Activated B cell treated with CpG ODN at 0.5 μM for 24 hours (primary cell): ENCODE measurements at regions not wholly inside any gene's neighbourhood (a gene's known extent, or its start where the extent isn't known, plus 50 kb on each side); places are given as distances from the start of the nearest gene placed in this dataset.

ENCODE experiments used
- ATAC-seq: fragments of 200-7000 bp; cut with Tn5 transposase; one replicate; pipeline ENCODE4 v1.10.0; 2021; ENCODE audit warnings: low read depth, mild to moderate bottlenecking, moderate library complexity
- CTCF ChIA-PET: fragments of 350-600 bp; sonication (Branson Sonifier 250); formaldehyde crosslinking; loops from one replicate; lab custom pipeline; 2021; ENCODE audit warnings: antibody characterized with exemption; lab: Charles Lee
- POLR2A ChIA-PET: fragments of 350-600 bp; sonication (Branson Sonifier 250); formaldehyde crosslinking; loops from one replicate; lab custom pipeline; 2021; ENCODE audit warnings: antibody characterized with exemption; lab: Charles Lee
- DNase-seq: peaks from one replicate; pipeline ENCODE4 v3.0.0; 2022
- H3K27ac Mint-ChIP-seq: one replicate; pipeline ENCODE4 v1.8.0; 2020; ENCODE audit warnings: mixed read lengths
- H3K27me3 Mint-ChIP-seq: one replicate; pipeline ENCODE4 v1.8.0; 2021; ENCODE audit warnings: mixed read lengths
- H3K36me3 Mint-ChIP-seq: one replicate; pipeline ENCODE4 v1.8.0; 2021; ENCODE audit warnings: low read depth, mixed read lengths
- H3K4me1 Mint-ChIP-seq: one replicate; pipeline ENCODE4 v1.8.0; 2021; ENCODE audit warnings: mixed read lengths
- H3K4me3 Mint-ChIP-seq: one replicate; pipeline ENCODE4 v1.8.0; 2020; ENCODE audit warnings: mild to moderate bottlenecking, mixed read lengths
- H3K9me3 Mint-ChIP-seq: one replicate; pipeline ENCODE4 v1.8.0; 2020; ENCODE audit warnings: mixed read lengths
- intact Hi-C: fragments of 100-400 bp; cut with micrococcal nuclease; formaldehyde crosslinking; loops from one replicate; pipeline ENCODE4 v1.15.1; 2024
- TF ChIP-seq, protein P1 (sequence below): fragments of 200-600 bp; IDR thresholded peaks from one replicate; pipeline ENCODE4 v1.8.0; 2022; ENCODE audit warnings: antibody characterized with exemption, mild to moderate bottlenecking

DNA sequence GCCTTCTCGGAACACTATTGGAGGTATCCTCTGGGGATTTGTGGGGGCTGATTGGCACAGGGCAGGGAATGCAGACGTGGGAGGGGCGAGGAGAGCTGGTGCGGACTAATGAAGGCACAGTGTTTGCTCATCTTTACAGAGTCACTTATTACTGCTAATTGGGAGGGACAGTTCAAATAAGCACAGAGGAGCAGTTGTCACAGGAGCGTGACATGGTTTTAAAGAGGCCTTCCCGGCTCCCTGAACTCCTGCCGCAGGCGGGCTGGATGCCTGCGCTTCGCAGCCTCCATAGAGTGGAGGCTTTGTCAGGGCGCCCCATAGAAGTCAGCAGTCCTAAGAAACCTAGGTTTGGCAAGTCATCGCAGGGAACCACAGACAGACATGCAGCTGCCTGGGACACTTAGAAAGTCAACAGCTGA is 149.6 kb downstream of the LINC00237 start:
- TF ChIP-seq, protein P1, sequence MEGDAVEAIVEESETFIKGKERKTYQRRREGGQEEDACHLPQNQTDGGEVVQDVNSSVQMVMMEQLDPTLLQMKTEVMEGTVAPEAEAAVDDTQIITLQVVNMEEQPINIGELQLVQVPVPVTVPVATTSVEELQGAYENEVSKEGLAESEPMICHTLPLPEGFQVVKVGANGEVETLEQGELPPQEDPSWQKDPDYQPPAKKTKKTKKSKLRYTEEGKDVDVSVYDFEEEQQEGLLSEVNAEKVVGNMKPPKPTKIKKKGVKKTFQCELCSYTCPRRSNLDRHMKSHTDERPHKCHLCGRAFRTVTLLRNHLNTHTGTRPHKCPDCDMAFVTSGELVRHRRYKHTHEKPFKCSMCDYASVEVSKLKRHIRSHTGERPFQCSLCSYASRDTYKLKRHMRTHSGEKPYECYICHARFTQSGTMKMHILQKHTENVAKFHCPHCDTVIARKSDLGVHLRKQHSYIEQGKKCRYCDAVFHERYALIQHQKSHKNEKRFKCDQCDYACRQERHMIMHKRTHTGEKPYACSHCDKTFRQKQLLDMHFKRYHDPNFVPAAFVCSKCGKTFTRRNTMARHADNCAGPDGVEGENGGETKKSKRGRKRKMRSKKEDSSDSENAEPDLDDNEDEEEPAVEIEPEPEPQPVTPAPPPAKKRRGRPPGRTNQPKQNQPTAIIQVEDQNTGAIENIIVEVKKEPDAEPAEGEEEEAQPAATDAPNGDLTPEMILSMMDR, result no peak
- Mint-ChIP-seq H3K4me3 (no peak overlapping the region), H3K9me3 (no peaks in the 10 kb centered on the region), H3K27me3 (peaks cover 5% of the 10 kb centered on the region), H3K4me1 (no peaks in the 10 kb centered on the region), H3K27ac (no peak overlapping the region), H3K36me3 (no peaks in the 10 kb centered on the region)
- CTCF ChIA-PET, result no interaction called here
- ATAC-seq, result no peak
- DNase-seq, result no peak
- intact Hi-C loops, result no loop called here
- POLR2A ChIA-PET, result no interaction called here

DNA sequence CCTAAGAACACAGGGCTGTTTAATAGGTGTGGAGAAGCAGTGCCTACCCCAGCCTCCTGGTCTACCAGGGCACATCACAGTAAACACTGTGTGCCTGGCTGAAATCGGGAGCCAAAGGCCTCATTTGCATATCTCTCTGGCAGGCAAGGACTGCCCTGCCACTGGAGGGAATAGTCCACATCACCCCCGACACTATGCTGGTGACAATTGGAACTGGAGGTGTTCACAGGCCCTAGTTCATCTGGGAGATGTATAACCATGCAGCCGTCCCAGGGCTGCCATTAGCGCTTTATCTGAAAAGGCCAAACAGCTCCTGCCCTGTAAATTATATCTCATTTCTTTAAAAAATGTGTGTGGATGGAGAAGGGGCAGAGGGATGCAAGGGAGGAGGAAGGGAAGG is 150.3 kb downstream of the LINC00237 start:
- peaks cover 5% of the 10 kb centered on the region for H3K27me3 Mint-ChIP-seq
- H3K4me1 Mint-ChIP-seq, result no peaks in the 10 kb centered on the region
- no peaks in the 10 kb centered on the region for H3K9me3 Mint-ChIP-seq
- ChIA-PET POLR2A (no interaction called here), CTCF (no interaction called here)
- TF ChIP-seq, protein P1, result no peak
- ATAC-seq, result no peak
- no peak overlapping the region for H3K4me3 Mint-ChIP-seq
- DNase-seq, result no peak
- intact Hi-C loops, result no loop called here
- no peak overlapping the region for H3K27ac Mint-ChIP-seq
- H3K36me3 Mint-ChIP-seq, result no peaks in the 10 kb centered on the region

DNA sequence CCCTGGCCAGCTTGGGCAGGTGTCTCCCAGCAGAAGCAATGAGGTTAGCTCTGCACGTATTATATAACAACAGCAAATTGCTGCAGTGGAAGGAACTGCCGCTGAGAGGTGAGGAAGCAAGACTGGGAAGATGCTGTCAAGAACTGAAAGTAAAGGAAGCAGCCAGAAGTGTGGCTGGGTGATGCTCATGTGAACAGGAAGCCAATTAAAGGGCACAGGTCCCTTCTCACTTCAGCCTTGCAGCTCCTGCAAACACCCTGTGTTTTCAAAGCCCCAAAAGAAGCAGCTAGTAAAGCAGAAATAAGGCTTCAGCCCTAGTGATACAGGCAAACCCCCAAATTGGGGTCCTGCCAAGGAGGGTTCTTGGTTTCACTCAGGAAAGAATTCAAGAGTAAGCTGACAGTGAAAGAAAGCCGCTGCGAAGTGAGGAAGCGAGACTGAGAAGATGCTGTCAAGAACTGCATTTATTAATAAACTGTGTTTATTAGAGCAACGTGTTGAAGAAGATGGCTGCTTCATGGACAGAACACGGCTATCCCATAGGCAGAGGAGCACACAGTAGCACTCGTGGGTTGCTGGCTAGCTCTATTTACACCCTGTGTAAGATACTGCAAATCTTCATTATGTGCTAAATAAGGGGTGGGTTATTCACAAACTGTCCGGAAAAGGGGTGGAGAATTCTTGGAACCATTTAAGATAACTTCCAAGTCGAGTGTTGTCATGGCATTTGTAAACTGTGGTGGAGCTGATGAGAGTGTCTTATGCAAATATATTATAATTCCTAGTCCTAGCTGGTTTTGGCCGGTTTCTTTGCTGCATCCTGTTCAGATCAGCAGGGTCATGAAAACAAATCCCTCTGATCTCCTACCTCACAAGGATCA is 152.2 kb downstream of the LINC00237 start:
- no peaks in the 10 kb centered on the region for H3K36me3 Mint-ChIP-seq
- H3K27ac Mint-ChIP-seq, result no peak overlapping the region
- ChIA-PET POLR2A (no interaction called here), CTCF (no interaction called here)
- H3K27me3 Mint-ChIP-seq, result peaks cover 5% of the 10 kb centered on the region
- TF ChIP-seq, protein P1, result no peak
- DNase-seq (no peak), ATAC-seq (no peak)
- no peaks in the 10 kb centered on the region for H3K4me1 Mint-ChIP-seq
- H3K4me3 Mint-ChIP-seq, result no peak overlapping the region
- no peaks in the 10 kb centered on the region for H3K9me3 Mint-ChIP-seq
- intact Hi-C loops, result no loop called here

DNA sequence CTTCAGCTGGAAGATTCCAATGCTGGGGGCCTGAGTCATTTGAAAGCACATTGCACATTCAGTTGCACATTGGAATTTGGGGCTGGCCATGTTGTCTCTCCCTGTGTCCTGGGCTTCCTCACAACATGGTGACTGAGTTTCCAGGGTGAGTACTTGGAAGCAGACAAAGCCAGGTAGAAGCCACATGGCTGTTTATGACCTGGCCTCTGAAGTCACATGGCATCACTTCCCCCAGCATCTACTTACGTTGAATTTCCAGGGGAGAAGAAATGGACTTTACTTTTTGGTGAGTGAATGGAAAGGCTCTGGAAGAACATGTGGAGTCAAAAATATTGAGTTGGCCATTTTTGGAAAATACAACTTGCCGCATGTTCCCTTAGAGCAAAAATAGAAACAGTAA is 155.5 kb downstream of the LINC00237 start:
- POLR2A ChIA-PET, result no interaction called here
- intact Hi-C loops, result no loop called here
- ATAC-seq, result no peak
- DNase-seq, result no peak
- H3K36me3 Mint-ChIP-seq, result no peaks in the 10 kb centered on the region
- peaks cover 9% of the 10 kb centered on the region for H3K9me3 Mint-ChIP-seq
- H3K4me1 Mint-ChIP-seq, result no peaks in the 10 kb centered on the region
- no peak overlapping the region for H3K27ac Mint-ChIP-seq
- CTCF ChIA-PET, result no interaction called here
- peaks cover 6% of the 10 kb centered on the region for H3K27me3 Mint-ChIP-seq
- TF ChIP-seq, protein P1, result no peak
- no peak overlapping the region for H3K4me3 Mint-ChIP-seq

DNA sequence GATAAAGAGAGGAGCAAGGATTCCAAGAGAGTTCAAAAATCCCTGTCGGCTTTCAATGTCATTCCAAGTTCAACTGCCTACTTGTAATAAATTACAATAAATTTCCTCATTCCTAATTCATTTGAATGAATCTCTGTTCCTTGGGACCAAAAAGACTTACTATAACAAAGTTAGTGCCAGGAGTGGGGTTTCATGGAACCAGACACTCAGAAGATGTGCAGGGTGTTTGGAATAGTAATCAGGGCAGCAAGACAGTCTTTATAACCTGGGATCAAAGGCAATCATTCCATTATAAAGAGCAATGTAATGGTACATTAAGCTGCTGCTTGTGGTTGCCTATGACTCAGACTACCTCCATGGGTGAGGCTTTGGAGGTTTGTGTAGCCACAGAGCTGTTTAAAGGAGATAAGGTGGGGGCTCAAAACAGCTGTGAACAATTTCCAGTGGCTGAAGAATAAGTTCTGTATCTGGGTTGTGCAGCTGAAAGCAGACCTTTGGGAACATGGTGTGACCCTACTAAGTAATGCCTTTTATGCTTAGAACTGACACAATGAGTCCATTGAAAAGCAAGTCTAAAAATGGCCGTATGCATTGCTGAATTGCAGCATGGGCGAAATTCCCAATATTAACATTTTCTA is 159.9 kb downstream of the LINC00237 start:
- intact Hi-C loops, result no loop called here
- H3K9me3 Mint-ChIP-seq, result peaks cover 9% of the 10 kb centered on the region
- no peak for ATAC-seq

More for the DNA sequence above, 159.9 kb downstream of the LINC00237 start:
- no peaks in the 10 kb centered on the region for H3K36me3 Mint-ChIP-seq
- no peak overlapping the region for H3K27ac Mint-ChIP-seq
- CTCF ChIA-PET, result no interaction called here
- H3K4me3 Mint-ChIP-seq, result no peak overlapping the region
- H3K4me1 Mint-ChIP-seq, result no peaks in the 10 kb centered on the region
- TF ChIP-seq, protein P1, result no peak
- no peak for DNase-seq
- POLR2A ChIA-PET, result no interaction called here
- peaks cover 8% of the 10 kb centered on the region for H3K27me3 Mint-ChIP-seq
